PC-3 (cell line): ENCODE measurements at regions not wholly inside any gene's neighbourhood (a gene's known extent, or its start where the extent isn't known, plus 50 kb on each side); places are given as distances from the start of the nearest gene placed in this dataset.

Experiments
- ATAC-seq: fragments of 200-7000 bp; cut with Tn5 transposase; 2 replicates; pipeline ENCODE4 v1.9.1; 2020; ENCODE audit warnings: mild to moderate bottlenecking, moderate library complexity
- BruUV-seq: library from RNA; stranded (reverse); fragments of 400-500 nt; replicated peaks from 2 replicates; lab custom pipeline; 2021; lab: Mats Ljungman, UMichigan
- CTCF ChIA-PET: fragments of 300-600 bp; sonication (Branson Sonifier 250); formaldehyde crosslinking; loops from one replicate; lab custom pipeline; 2022; ENCODE audit warnings: antibody characterized with exemption; lab: Charles Lee
- POLR2A ChIA-PET: fragments of 300-600 bp; sonication (Branson Sonifier 250); formaldehyde crosslinking; loops from one replicate; lab custom pipeline; 2022; ENCODE audit warnings: antibody characterized with exemption; ENCODE audit not compliant: unreplicated experiment; lab: Charles Lee
- DNase-seq: peaks from one replicate; pipeline ENCODE4 v3.0.0-alpha.2; 2015
- H2AFZ ChIP-seq: fragments of 300-600 bp; sonication (generic); 2 replicates; pipeline ENCODE4 v1.6.0; 2016; ENCODE audit warnings: antibody characterized with exemption, low read length
- H3F3A ChIP-seq: fragments of 300-600 bp; sonication (generic); one replicate; pipeline ENCODE4 v1.6.0; 2017; ENCODE audit warnings: antibody characterized with exemption, low read length, control low read depth, mild to moderate bottlenecking; ENCODE audit not compliant: unreplicated experiment
- H3K27ac ChIP-seq: fragments of 300-600 bp; sonication (generic); 2 replicates; pipeline ENCODE4 v1.5.1; 2016; ENCODE audit warnings: mild to moderate bottlenecking, low read length
- H3K27me3 ChIP-seq: fragments of 300-600 bp; sonication (generic); 2 replicates; pipeline ENCODE4 v1.6.1; 2016; ENCODE audit warnings: low read length, mixed read lengths
- H3K36me3 ChIP-seq: fragments of 300-600 bp; sonication (generic); 2 replicates; pipeline ENCODE4 v1.6.1; 2016; ENCODE audit warnings: low read depth, mixed run types, low read length, mixed read lengths
- H3K4me1 ChIP-seq: fragments of 300-600 bp; sonication (generic); 2 replicates; pipeline ENCODE4 v1.5.1; 2016; ENCODE audit warnings: low read length; ENCODE audit not compliant: insufficient read depth
- H3K4me2 ChIP-seq: fragments of 300-600 bp; sonication (generic); 2 replicates; pipeline ENCODE4 v1.6.0; 2016; ENCODE audit warnings: low read length
- H3K4me3 ChIP-seq: fragments of 300-600 bp; sonication (generic); 2 replicates; pipeline ENCODE4 v1.5.1; 2016; ENCODE audit warnings: mild to moderate bottlenecking, low read length, mixed read lengths
- H3K79me2 ChIP-seq: fragments of 300-600 bp; sonication (generic); 2 replicates; pipeline ENCODE4 v1.6.1; 2017; ENCODE audit warnings: low read length, mixed read lengths
- H3K9ac ChIP-seq: fragments of 300-600 bp; sonication (generic); 2 replicates; pipeline ENCODE4 v1.6.0; 2016; ENCODE audit warnings: mild to moderate bottlenecking, low read length
- H3K9me2 ChIP-seq: fragments of 300-600 bp; sonication (generic); replicated peaks from 2 replicates; pipeline ENCODE4 v1.6.1; 2016; ENCODE audit warnings: mixed run types, low read length, mixed read lengths
- H3K9me3 ChIP-seq: fragments of 300-600 bp; sonication (generic); 2 replicates; pipeline ENCODE4 v1.6.1; 2016; ENCODE audit warnings: low read length, mixed read lengths
- H4K20me1 ChIP-seq: fragments of 300-600 bp; sonication (generic); 2 replicates; pipeline ENCODE4 v1.6.1; 2016; ENCODE audit warnings: low read length, mixed read lengths
- CTCF ChIP-seq: fragments of 300-600 bp; sonication (generic); conservative IDR thresholded peaks from 2 replicates; pipeline ENCODE4 v1.5.1; 2017; ENCODE audit warnings: antibody characterized with exemption, low read depth, mild to moderate bottlenecking, low read length
- EZH2 ChIP-seq: fragments of 300-600 bp; sonication (generic); IDR thresholded peaks from one replicate; pipeline ENCODE4 v1.6.1; 2017; ENCODE audit warnings: antibody characterized with exemption, mild to moderate bottlenecking, low read length; ENCODE audit not compliant: unreplicated experiment
- EZH2phosphoT487 ChIP-seq: fragments of 300-600 bp; sonication (generic); IDR thresholded peaks from 2 replicates; pipeline ENCODE4 v1.6.1; 2018; ENCODE audit warnings: mild to moderate bottlenecking, antibody characterized with exemption, low read length, borderline replicate concordance
- intact Hi-C: fragments of 100-400 bp; cut with micrococcal nuclease; formaldehyde crosslinking; loops from 2 replicates; pipeline ENCODE4 v1.9.0; 2023

- no peaks in the 10 kb centered on the region for H4K20me1 ChIP-seq
- no TSS peak for BruUV-seq
- H3K9me2 ChIP-seq, result no peaks in the 10 kb centered on the region
- no peak for ATAC-seq
- no peaks in the 10 kb centered on the region for H3K79me2 ChIP-seq
- H3K4me2 ChIP-seq, result no peak overlapping the region
- intact Hi-C loops, result no loop called here
- H3K4me1 ChIP-seq, result no peaks in the 10 kb centered on the region
- no peak overlapping the region for H3K9ac ChIP-seq
- ChIA-PET POLR2A (no interaction called here), CTCF (no interaction called here)
- no peak for TF ChIP-seq EZH2phosphoT487
- no peak for TF ChIP-seq EZH2
- TF ChIP-seq CTCF, result no peak
- H3K27me3 ChIP-seq, result no peaks in the 10 kb centered on the region
- no peak overlapping the region for H3K4me3 ChIP-seq
- H3K27ac ChIP-seq, result no peak overlapping the region
- no peaks in the 10 kb centered on the region for H3F3A ChIP-seq
- H3K9me3 ChIP-seq, result no peaks in the 10 kb centered on the region
- H2AFZ ChIP-seq, result no peak overlapping the region
- no peaks in the 10 kb centered on the region for H3K36me3 ChIP-seq
- DNase-seq, result no peak
Measured at GRCh38 chr1:187617776-187618175, 789.0 kb downstream of the PLA2G4A start.

GRCh38 chr1:187619175-187619574 is 790.4 kb downstream of the PLA2G4A start:
- CTCF ChIA-PET, result no interaction called here
- POLR2A ChIA-PET, result no interaction called here
- Histone ChIP-seq H3K9me2 (no peaks in the 10 kb centered on the region), H3K9ac (no peak overlapping the region), H3K36me3 (no peaks in the 10 kb centered on the region), H3K27me3 (no peaks in the 10 kb centered on the region), H3K79me2 (no peaks in the 10 kb centered on the region), H3K4me1 (no peaks in the 10 kb centered on the region), H3K9me3 (no peaks in the 10 kb centered on the region), H3K27ac (no peak overlapping the region), H3F3A (no peaks in the 10 kb centered on the region), H2AFZ (no peak overlapping the region), H3K4me3 (no peak overlapping the region), H3K4me2 (no peak overlapping the region), H4K20me1 (no peaks in the 10 kb centered on the region)
- no peak for TF ChIP-seq EZH2phosphoT487
- no peak for TF ChIP-seq CTCF
- TF ChIP-seq EZH2, result no peak
- no peak for DNase-seq
- intact Hi-C loops, result no loop called here
- no TSS peak for BruUV-seq
- ATAC-seq, result no peak

- CTCF ChIA-PET, result no interaction called here
- H3K9me3 ChIP-seq, result no peaks in the 10 kb centered on the region
- no peak overlapping the region for H3K4me3 ChIP-seq
- DNase-seq (peak; percentile 23), ATAC-seq (peak; percentile 38; the same call in 1 of the 2 replicates)
- H3K9ac ChIP-seq, result no peak overlapping the region
- H3K9me2 ChIP-seq, result no peaks in the 10 kb centered on the region
- intact Hi-C loops, result no loop called here
- BruUV-seq, result no TSS peak
- H3K36me3 ChIP-seq, result no peaks in the 10 kb centered on the region
- no peaks in the 10 kb centered on the region for H3F3A ChIP-seq
- H3K4me1 ChIP-seq, result no peaks in the 10 kb centered on the region
- no peaks in the 10 kb centered on the region for H3K27me3 ChIP-seq
- POLR2A ChIA-PET, result no interaction called here
- H3K79me2 ChIP-seq, result no peaks in the 10 kb centered on the region
- no peak overlapping the region for H3K4me2 ChIP-seq
- 0 out of 2 replicates have a peak overlapping the region, but pooled peaks have one; percentile 30 for H2AFZ ChIP-seq
- no peak for TF ChIP-seq EZH2
- TF ChIP-seq CTCF, result no peak
- no peak for TF ChIP-seq EZH2phosphoT487
- H4K20me1 ChIP-seq, result no peaks in the 10 kb centered on the region
- no peak overlapping the region for H3K27ac ChIP-seq
Measured at GRCh38 chr1:187621951-187622350, 793.2 kb downstream of the PLA2G4A start.
